ENCODE measurements at regions not wholly inside any gene's neighbourhood (a gene's known extent, or its start where the extent isn't known, plus 50 kb on each side); places are given as distances from the start of the nearest gene placed in this dataset.

GRCh38 chr21:27221077-27221476, 254.2 kb upstream of the ADAMTS5 start:
- no peak for TF ChIP-seq CTCF (conservative IDR thresholded peaks at IDR 0.05 in 1 of 2, IDR thresholded peaks at IDR 0.05 in 1 of 2; ENCODE audit: extremely low read depth in 1 of 2, insufficient read depth in 1 of 2, low read depth in 1 of 2, low read length in 2 of 2)
- TF ChIP-seq EZH2 (IDR thresholded peaks at IDR 0.05; ENCODE audit: borderline replicate concordance, low read length): no peak
